ENCODE measurements at regions not wholly inside any gene's neighbourhood (a gene's known extent, or its start where the extent isn't known, plus 50 kb on each side); places are given as distances from the start of the nearest gene placed in this dataset.

GRCh38 chr6:164721460-164721859, 587.9 kb downstream of the C6orf118 start:
- Histone ChIP-seq H3K9me3 (peaks cover 14% of the 10 kb centered on the region), H3K36me3 (no peaks in the 10 kb centered on the region), H3K27me3 (no peaks in the 10 kb centered on the region), H3K4me1 (no peaks in the 10 kb centered on the region), H3K4me3 (no peak overlapping the region), H3K27ac (no peak overlapping the region)
- TF ChIP-seq POLR2AphosphoS5 (IDR thresholded peaks at IDR 0.05), result no peak
- no peak for TF ChIP-seq POLR2A (IDR thresholded peaks at IDR 0.05)
- TF ChIP-seq EP300 (IDR thresholded peaks at IDR 0.05), result no peak
- TF ChIP-seq, protein P1, sequence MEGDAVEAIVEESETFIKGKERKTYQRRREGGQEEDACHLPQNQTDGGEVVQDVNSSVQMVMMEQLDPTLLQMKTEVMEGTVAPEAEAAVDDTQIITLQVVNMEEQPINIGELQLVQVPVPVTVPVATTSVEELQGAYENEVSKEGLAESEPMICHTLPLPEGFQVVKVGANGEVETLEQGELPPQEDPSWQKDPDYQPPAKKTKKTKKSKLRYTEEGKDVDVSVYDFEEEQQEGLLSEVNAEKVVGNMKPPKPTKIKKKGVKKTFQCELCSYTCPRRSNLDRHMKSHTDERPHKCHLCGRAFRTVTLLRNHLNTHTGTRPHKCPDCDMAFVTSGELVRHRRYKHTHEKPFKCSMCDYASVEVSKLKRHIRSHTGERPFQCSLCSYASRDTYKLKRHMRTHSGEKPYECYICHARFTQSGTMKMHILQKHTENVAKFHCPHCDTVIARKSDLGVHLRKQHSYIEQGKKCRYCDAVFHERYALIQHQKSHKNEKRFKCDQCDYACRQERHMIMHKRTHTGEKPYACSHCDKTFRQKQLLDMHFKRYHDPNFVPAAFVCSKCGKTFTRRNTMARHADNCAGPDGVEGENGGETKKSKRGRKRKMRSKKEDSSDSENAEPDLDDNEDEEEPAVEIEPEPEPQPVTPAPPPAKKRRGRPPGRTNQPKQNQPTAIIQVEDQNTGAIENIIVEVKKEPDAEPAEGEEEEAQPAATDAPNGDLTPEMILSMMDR (IDR thresholded peaks at IDR 0.05), result no peak
- WGBS, result 53% methylated on average over 4 of the region's 4 CpGs
- DNase-seq (ENCODE audit: low spot score in 2 of 2), result no peak

GRCh38 chr6:164700497-164700896, 608.9 kb downstream of the C6orf118 start:
- no peak overlapping the region for H3K4me3 ChIP-seq
- no peak for TF ChIP-seq POLR2A (IDR thresholded peaks at IDR 0.05)
- TF ChIP-seq, protein P1 (IDR thresholded peaks at IDR 0.05), result no peak
- no peak for TF ChIP-seq POLR2AphosphoS5 (IDR thresholded peaks at IDR 0.05)
- TF ChIP-seq EP300 (IDR thresholded peaks at IDR 0.05), result no peak
- DNase-seq (ENCODE audit: low spot score in 2 of 2), result no peak
- H3K27ac ChIP-seq, result no peak overlapping the region
- no peaks in the 10 kb centered on the region for H3K4me1 ChIP-seq
- H3K36me3 ChIP-seq, result no peaks in the 10 kb centered on the region
- no peaks in the 10 kb centered on the region for H3K9me3 ChIP-seq
- 74% methylated on average over 1 of the region's 1 CpG for WGBS
- no peaks in the 10 kb centered on the region for H3K27me3 ChIP-seq

DNA sequence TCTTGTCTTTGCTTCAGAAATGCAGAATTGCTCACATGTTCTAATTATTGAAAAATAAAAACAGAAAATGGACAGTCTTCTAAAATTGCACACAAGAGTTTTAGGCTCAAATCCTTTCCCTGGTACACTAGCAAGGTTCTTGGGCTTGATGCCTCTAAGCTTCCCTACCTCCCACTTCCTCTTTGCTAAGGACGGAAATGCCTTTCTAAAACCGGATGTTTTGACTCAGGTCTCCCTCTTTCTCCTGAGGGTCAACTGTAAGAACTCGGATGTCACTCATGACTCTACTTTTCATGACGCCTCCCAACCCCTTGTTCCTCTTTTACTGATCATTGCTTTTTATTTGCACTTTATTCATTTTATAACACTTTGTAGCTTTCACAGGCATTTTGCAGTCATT, 613.5 kb downstream of the C6orf118 start:
- Histone ChIP-seq H3K27ac (no peak overlapping the region), H3K4me1 (no peaks in the 10 kb centered on the region), H3K9me3 (no peaks in the 10 kb centered on the region), H3K4me3 (no peak overlapping the region), H3K36me3 (no peaks in the 10 kb centered on the region), H3K27me3 (no peaks in the 10 kb centered on the region)
- DNase-seq (ENCODE audit: low spot score in 2 of 2), result no peak
- WGBS, result 58% methylated on average over 4 of the region's 4 CpGs
- TF ChIP-seq POLR2A (IDR thresholded peaks at IDR 0.05) (no peak), POLR2AphosphoS5 (IDR thresholded peaks at IDR 0.05) (no peak), EP300 (IDR thresholded peaks at IDR 0.05) (no peak)
- TF ChIP-seq, protein P1 (IDR thresholded peaks at IDR 0.05), result no peak

DNA sequence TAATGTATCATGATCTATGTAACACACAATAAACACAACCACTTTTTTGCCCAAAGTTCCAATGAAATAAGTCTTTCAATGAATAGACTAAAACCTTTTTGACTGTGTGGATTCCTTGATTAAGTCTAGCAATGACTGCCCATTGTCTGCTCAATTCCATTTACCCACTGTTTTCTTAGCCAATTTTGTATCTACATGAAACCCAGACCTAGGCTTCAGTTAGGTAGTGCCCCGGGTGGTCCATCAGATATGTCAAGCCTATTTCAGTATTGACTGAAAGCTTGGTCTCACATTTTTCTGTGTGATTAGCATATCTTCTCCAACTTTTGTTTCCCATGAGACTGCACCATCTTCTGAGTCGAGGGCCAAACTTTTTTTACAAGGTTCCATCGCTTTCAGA, 615.0 kb downstream of the C6orf118 start:
- Histone ChIP-seq H3K4me3 (no peak overlapping the region), H3K36me3 (no peaks in the 10 kb centered on the region), H3K27me3 (no peaks in the 10 kb centered on the region), H3K9me3 (no peaks in the 10 kb centered on the region), H3K27ac (no peak overlapping the region), H3K4me1 (no peaks in the 10 kb centered on the region)
- TF ChIP-seq POLR2A (IDR thresholded peaks at IDR 0.05), result no peak
- TF ChIP-seq EP300 (IDR thresholded peaks at IDR 0.05), result no peak
- TF ChIP-seq, protein P1 (IDR thresholded peaks at IDR 0.05), result no peak
- no peak for TF ChIP-seq POLR2AphosphoS5 (IDR thresholded peaks at IDR 0.05)
- 83% methylated on average over 3 of the region's 3 CpGs for WGBS
- no peak for DNase-seq (ENCODE audit: low spot score in 2 of 2)

DNA sequence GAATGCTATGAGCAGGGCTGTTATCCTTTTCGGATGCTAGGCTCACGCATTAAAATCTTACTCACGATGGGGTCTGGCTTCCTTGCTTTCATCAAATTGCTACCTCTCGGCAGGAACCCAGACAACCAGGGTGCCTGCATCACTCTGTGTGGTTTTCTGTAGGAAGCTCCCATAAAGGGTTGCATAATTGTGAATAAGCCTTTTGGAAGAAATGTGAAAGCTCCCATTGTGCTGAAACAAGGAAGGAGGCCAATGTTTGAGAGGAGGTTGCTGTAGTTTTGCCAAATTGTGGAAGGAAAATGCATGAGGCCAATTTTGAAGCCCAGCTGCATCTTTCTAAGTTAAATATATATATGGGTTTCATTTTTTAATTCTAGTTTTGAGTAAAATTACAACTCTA, 615.5 kb downstream of the C6orf118 start:
- no peak overlapping the region for H3K27ac ChIP-seq
- H3K27me3 ChIP-seq, result no peaks in the 10 kb centered on the region
- H3K36me3 ChIP-seq, result no peaks in the 10 kb centered on the region
- no peaks in the 10 kb centered on the region for H3K4me1 ChIP-seq
- TF ChIP-seq, protein P1 (IDR thresholded peaks at IDR 0.05), result no peak
- TF ChIP-seq POLR2A (IDR thresholded peaks at IDR 0.05) (no peak), POLR2AphosphoS5 (IDR thresholded peaks at IDR 0.05) (no peak), EP300 (IDR thresholded peaks at IDR 0.05) (no peak)
- no peak for DNase-seq (ENCODE audit: low spot score in 2 of 2)
- no peak overlapping the region for H3K4me3 ChIP-seq
- no peaks in the 10 kb centered on the region for H3K9me3 ChIP-seq
- 27% methylated on average over 4 of the region's 4 CpGs for WGBS
